ENCODE measurements at regions not wholly inside any gene's neighbourhood (a gene's known extent, or its start where the extent isn't known, plus 50 kb on each side); places are given as distances from the start of the nearest gene placed in this dataset.

GRCh38 chr4:108405586-108405985 is 214.8 kb upstream of the RPL34 start:
- peaks cover 11% of the 10 kb centered on the region for H3K9me3 Mint-ChIP-seq (ENCODE audit: unreplicated experiment)
- no TSS peak for BruUV-seq (replicated peaks)
- H3K4me3 Mint-ChIP-seq (ENCODE audit: unreplicated experiment): no peak overlapping the region
- no peak overlapping the region for H3K27ac Mint-ChIP-seq (ENCODE audit: unreplicated experiment)
- ChIA-PET CTCF (no interaction called here), POLR2A (no interaction called here)
- no peak for DNase-seq
- H3K36me3 Mint-ChIP-seq (ENCODE audit: insufficient read depth, unreplicated experiment): no peaks in the 10 kb centered on the region
- Histone ChIP-seq H3K9me3 (no peaks in the 10 kb centered on the region), H3K36me3 (ENCODE audit: control insufficient read depth, insufficient read depth, low read length) (no peaks in the 10 kb centered on the region), H3K4me3 (ENCODE audit: low read depth, low read length) (no peak overlapping the region), H3K27me3 (replicated peaks; ENCODE audit: control insufficient read depth, insufficient read depth, low read length) (no peaks in the 10 kb centered on the region), H3K4me1 (no peaks in the 10 kb centered on the region)
- intact Hi-C loops (cut with micrococcal nuclease; ENCODE audit: unreplicated experiment): no loop called here
- no peaks in the 10 kb centered on the region for H3K4me1 Mint-ChIP-seq (ENCODE audit: low read depth, unreplicated experiment)
- no peak for TF ChIP-seq CTCF (IDR thresholded peaks at IDR 0.05; ENCODE audit: insufficient read depth in 1 of 2, low read depth in 1 of 2, low read length in 1 of 2, severe bottlenecking in 1 of 2, unreplicated experiment in 1 of 2)
- H3K27me3 Mint-ChIP-seq (ENCODE audit: insufficient read depth, unreplicated experiment): no peaks in the 10 kb centered on the region

GRCh38 chr4:108400309-108400708 is 220.1 kb upstream of the RPL34 start:
- no peaks in the 10 kb centered on the region for H3K9me3 Mint-ChIP-seq (ENCODE audit: unreplicated experiment)
- Histone ChIP-seq H3K9me3 (no peaks in the 10 kb centered on the region), H3K4me3 (ENCODE audit: low read depth, low read length) (no peak overlapping the region), H3K36me3 (ENCODE audit: control insufficient read depth, insufficient read depth, low read length) (no peaks in the 10 kb centered on the region), H3K4me1 (no peaks in the 10 kb centered on the region), H3K27me3 (replicated peaks; ENCODE audit: control insufficient read depth, insufficient read depth, low read length) (no peaks in the 10 kb centered on the region)
- ChIA-PET CTCF (no interaction called here), POLR2A (no interaction called here)
- no TSS peak for BruUV-seq (replicated peaks)
- no peaks in the 10 kb centered on the region for H3K4me1 Mint-ChIP-seq (ENCODE audit: low read depth, unreplicated experiment)
- no peak overlapping the region for H3K27ac Mint-ChIP-seq (ENCODE audit: unreplicated experiment)
- H3K36me3 Mint-ChIP-seq (ENCODE audit: insufficient read depth, unreplicated experiment): no peaks in the 10 kb centered on the region
- no peaks in the 10 kb centered on the region for H3K27me3 Mint-ChIP-seq (ENCODE audit: insufficient read depth, unreplicated experiment)
- intact Hi-C loops (cut with micrococcal nuclease; ENCODE audit: unreplicated experiment): no loop called here
- TF ChIP-seq CTCF (IDR thresholded peaks at IDR 0.05; ENCODE audit: insufficient read depth in 1 of 2, low read depth in 1 of 2, low read length in 1 of 2, severe bottlenecking in 1 of 2, unreplicated experiment in 1 of 2): no peak
- H3K4me3 Mint-ChIP-seq (ENCODE audit: unreplicated experiment): no peak overlapping the region
- no peak for DNase-seq

GRCh38 chr4:108399610-108400265 is 220.6 kb upstream of the RPL34 start:
- intact Hi-C loops (cut with micrococcal nuclease; ENCODE audit: unreplicated experiment): no loop called here
- TF ChIP-seq CTCF (IDR thresholded peaks at IDR 0.05; ENCODE audit: insufficient read depth in 1 of 2, low read depth in 1 of 2, low read length in 1 of 2, severe bottlenecking in 1 of 2, unreplicated experiment in 1 of 2): no peak
- no TSS peak for BruUV-seq (replicated peaks)
- POLR2A ChIA-PET: no interaction called here
- Histone ChIP-seq H3K4me1 (no peaks in the 10 kb centered on the region), H3K27me3 (replicated peaks; ENCODE audit: control insufficient read depth, insufficient read depth, low read length) (no peaks in the 10 kb centered on the region), H3K36me3 (ENCODE audit: control insufficient read depth, insufficient read depth, low read length) (no peaks in the 10 kb centered on the region), H3K4me3 (ENCODE audit: low read depth, low read length) (no peak overlapping the region), H3K9me3 (no peaks in the 10 kb centered on the region)
- DNase-seq: no peak
- Mint-ChIP-seq H3K4me1 (ENCODE audit: low read depth, unreplicated experiment) (no peaks in the 10 kb centered on the region), H3K9me3 (ENCODE audit: unreplicated experiment) (no peaks in the 10 kb centered on the region), H3K4me3 (ENCODE audit: unreplicated experiment) (no peak overlapping the region), H3K27ac (ENCODE audit: unreplicated experiment) (no peak overlapping the region), H3K36me3 (ENCODE audit: insufficient read depth, unreplicated experiment) (no peaks in the 10 kb centered on the region), H3K27me3 (ENCODE audit: insufficient read depth, unreplicated experiment) (no peaks in the 10 kb centered on the region)
- CTCF ChIA-PET: no interaction called here

Measured in Caco-2 (cell line).